HTR-8/SVneo (cell line): ENCODE measurements at regions not wholly inside any gene's neighbourhood (a gene's known extent, or its start where the extent isn't known, plus 50 kb on each side); places are given as distances from the start of the nearest gene placed in this dataset.
"Not testable (repeated sequence)": the region's sequence is repeated elsewhere in the genome, so short reads cannot be mapped to it uniquely, and the experiment has no call there.

ENCODE experiments used
- DNase-seq: peaks from one replicate; pipeline ENCODE4 v3.0.0; 2011; ENCODE audit warnings: low spot score, mixed read lengths; ENCODE audit not compliant: insufficient read length
- FAIRE-seq: peaks from 2 replicates; lab custom pipeline; 2011; peaks lifted over from hg19 to GRCh38; lab: Jason Lieb, UNC

GRCh38 chr4:10784621-10785020, 100.1 kb upstream of the CLNK start:
- no peak for FAIRE-seq
- DNase-seq = no peak

GRCh38 chr4:10783351-10783750, 98.8 kb upstream of the CLNK start:
- DNase-seq (no peak), FAIRE-seq (no peak)

- FAIRE-seq = no peak
- no peak for DNase-seq
Observed at GRCh38 chr4:10781805-10782204, 97.2 kb upstream of the CLNK start.

DNA sequence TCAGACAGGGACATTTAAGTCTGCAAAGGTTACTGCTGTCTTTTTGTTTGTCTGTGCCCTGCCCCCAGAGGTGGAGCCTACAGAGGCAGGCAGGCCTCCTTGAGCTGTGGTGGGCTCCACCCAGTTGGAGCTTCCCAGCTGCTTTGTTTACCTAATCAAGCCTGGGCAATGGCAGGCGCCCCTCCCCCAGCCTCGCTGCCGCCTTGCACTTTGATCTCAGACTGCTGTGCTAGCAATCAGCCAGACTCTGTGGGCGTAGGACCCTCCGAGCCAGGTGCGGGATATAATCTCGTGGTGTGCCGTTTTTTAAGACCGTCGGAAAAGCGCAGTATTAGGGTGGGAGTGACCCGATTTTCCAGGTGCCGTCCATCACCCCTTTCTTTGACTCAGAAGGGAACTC, 96.2 kb upstream of the CLNK start:
- DNase-seq, FAIRE-seq: not testable (repeated sequence)

GRCh38 chr4:10775132-10775531, 90.6 kb upstream of the CLNK start:
- DNase-seq, FAIRE-seq: not testable (repeated sequence)

GRCh38 chr4:10773656-10774055, 89.1 kb upstream of the CLNK start:
- FAIRE-seq (no peak), DNase-seq (no peak)

DNA sequence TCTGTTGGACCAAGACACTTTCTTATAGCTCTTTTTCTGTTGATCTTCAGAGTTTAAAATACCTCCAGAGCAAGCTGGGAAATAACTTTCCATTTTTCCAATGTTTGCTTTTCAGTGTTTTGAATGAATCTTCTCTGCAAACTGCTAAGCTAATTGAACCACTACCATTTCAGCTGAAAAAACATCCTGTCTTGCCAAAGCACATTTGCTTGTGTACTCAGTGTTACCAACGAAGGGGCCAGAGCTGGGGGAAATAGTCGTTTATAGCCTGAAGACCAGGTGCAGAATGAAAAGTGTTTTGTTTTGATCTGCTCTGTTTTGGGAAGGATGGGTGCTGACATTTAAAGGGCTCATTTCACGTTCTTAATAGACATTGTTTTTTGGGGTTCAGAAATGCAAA, 88.4 kb upstream of the CLNK start:
- FAIRE-seq (no peak), DNase-seq (no peak)

DNA sequence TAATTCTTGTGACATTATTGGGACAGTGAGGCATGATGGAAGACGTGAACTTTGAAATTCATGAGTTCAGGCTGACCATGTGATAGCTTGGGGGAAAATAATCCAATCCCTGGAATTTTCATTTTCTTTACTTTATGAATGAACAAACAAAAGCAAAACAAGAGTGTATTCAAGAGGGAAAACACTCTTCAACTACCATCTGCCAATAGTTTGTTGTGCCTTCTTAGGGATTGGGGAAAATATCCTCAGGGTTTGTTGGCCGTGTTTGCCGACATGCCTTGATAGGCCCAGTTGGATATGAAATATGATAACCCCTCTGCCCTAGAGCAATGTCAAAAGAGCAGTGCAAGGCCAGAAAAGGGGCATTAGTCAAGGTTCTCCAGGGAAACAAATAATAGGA, 80.8 kb upstream of the CLNK start:
- no peak for FAIRE-seq
- no peak for DNase-seq

GRCh38 chr4:10762561-10762960, 78.0 kb upstream of the CLNK start:
- FAIRE-seq (peak; percentile 31), DNase-seq (no peak)

DNA sequence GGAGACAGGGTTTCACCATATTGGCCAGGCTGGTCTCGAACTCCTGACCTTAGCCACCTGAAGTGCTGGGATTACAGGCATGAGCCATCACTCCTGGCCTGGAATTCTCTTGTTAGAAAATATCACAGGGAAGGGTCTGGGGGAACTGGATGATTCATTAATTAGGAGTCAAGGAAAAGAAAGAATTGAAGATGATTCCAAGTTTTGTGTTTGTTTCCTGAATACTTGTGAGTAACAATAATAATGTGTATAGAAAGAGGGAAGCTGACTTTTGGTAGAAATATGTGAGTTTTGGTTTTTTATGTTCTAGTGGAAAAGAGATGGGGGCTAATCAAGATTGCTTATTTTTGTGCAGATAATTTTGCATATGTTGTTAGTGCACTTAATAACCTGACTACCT, 77.3 kb upstream of the CLNK start:
- no peak for FAIRE-seq
- DNase-seq = no peak

DNA sequence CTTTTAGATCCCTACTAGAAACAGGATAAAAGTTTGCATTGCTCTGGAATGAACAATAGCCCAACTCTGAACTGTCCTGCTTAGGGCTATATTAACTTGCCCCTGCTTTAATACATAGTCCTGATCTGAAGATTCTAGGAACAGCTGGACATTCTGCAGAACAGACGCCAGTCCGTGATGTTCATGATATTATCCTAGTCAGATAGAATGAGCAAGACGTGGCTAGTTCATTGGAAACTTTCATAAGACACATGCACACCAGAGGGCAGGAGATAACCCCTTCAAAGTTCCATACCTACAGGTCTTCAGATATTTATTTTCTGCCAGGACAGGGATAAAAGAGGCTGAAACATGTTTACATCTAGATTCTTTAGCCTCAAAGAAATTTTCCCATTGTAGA, 75.5 kb upstream of the CLNK start:
- DNase-seq (no peak), FAIRE-seq (no peak)

DNA sequence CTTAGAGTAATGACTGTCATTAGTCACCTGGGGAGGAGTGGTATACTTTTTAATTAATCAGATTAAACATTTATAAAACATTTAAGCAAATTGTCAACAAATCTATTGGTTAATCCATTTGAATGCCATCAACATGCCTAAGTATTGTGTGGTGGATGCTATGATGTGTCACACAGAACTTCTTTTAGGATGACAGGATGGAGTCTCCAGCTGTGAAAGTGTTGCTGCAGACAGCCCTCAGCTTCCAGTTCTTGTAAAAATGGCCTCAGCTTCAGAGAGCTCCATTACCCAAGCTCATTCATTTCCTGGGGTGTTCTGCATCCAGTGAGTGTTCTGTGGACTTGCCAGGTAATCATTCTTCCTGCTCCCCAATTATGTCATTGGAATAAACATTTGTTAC, 74.3 kb upstream of the CLNK start:
- DNase-seq (no peak), FAIRE-seq (no peak)

GRCh38 chr4:10753856-10754402, 69.4 kb upstream of the CLNK start:
- DNase-seq (no peak), FAIRE-seq (no peak)

DNA sequence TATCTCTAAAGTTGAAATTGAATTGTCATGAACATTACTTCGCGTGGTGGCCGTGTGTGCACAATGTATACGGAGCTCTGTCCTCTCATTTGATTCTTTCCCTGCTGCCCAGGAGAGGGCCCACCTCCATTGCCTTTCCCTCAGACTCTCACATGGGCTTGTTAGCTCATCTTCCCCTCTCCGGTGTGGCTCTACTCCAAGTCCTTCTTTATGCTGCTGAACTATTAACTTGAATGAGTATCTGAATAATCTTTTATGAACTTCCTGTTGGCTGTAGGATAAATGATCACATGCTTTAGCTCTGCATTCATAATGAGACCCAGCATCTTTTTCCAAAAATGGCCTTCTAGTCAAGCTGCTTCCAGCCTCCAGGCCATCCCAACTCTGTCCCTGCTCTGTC, 68.8 kb upstream of the CLNK start:
- FAIRE-seq (no peak), DNase-seq (no peak)

DNA sequence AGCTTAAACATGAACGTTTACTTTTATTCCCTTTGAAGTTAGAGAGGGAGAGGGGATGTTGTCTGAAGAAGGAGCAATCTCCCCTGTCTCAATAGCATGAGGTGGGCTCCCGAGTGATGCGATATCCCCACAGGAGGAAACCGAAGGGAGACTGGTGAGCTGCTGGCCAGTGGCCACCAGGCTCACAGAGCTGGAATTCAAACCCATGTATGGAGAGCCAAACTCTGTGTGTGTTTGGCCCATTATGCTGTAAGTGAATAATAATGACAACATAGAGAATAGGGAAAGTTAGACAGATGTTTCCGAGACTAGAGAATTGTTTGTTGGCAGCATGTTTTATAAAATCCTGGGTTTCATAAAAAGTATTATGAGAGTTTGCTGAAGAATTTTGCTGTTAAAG, 66.1 kb upstream of the CLNK start:
- DNase-seq (no peak), FAIRE-seq (no peak)

- DNase-seq (no peak), FAIRE-seq (no peak)
Observed at GRCh38 chr4:10747186-10747585, 62.6 kb upstream of the CLNK start.

GRCh38 chr4:10746371-10747171, 62.0 kb upstream of the CLNK start:
- no peak for DNase-seq
- no peak for FAIRE-seq

GRCh38 chr4:10743357-10743756, 58.8 kb upstream of the CLNK start:
- FAIRE-seq (no peak), DNase-seq (no peak)

- FAIRE-seq = no peak
- no peak for DNase-seq
Observed at GRCh38 chr4:10741961-10742699, 57.6 kb upstream of the CLNK start.

DNA sequence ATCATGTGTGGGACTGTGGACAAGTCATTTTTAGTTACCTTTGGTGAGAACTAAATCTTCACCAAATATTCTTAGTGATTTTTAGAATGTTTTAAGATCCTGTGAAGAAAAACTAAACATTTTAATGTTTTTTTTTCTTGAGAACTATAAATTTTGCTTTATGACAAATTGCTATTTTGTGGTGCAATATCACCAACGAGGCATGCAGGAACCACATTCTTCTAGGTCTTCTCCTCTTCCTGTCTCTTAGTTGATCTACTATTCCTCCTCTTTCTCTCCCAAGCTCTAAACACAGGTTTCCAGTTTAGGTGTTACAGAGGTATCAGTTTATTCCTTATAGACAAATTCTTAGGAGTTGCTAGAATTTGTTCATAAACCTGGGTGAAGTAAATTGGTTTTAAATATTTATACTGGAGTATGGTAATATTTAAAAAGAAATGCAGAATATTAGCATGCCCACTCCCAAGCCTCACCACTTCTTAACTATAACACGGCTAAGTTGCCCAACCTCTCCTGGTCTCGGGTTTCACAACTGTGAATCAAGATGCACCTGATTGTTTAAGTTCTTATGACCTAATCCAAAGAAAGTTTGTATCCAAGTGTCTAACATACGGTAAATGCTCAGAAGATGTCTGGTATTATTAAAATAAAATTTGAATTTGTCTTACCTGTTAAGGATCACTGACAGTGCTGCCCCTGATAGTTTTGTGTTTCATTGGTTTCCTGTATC, 56.5 kb upstream of the CLNK start:
- DNase-seq (no peak), FAIRE-seq (no peak)

DNA sequence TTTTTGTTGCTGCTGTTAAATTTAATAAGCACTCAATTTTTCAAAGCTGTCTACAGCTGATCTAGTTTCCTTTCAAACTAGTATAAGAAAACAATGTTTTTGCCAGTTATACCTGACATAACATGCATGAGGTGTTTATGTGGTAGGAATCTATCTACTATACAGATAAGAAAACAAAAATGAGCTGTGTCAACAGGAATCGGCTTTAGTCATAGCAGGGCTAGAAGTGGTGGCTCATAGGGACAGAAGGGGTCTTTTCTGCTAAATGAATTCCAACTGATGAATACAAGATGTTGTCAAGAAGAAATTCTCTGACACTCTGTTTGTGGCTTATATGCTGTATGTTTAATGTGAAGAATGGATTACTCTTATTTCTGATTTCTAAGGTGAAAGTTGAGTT, 55.7 kb upstream of the CLNK start:
- no peak for FAIRE-seq
- DNase-seq = no peak
